ENCODE measurements at regions not wholly inside any gene's neighbourhood (a gene's known extent, or its start where the extent isn't known, plus 50 kb on each side); places are given as distances from the start of the nearest gene placed in this dataset.

- 87 to 92% methylated on average over 2 to 3 of the region's 7 CpGs for WGBS, 2 experiments (ENCODE audit: insufficient coverage in 2 of 2)
- H3K9me3 ChIP-seq (ENCODE audit: control insufficient read depth, low read length): no peaks in the 10 kb centered on the region
- peaks cover 23% of the 10 kb centered on the region for H3K4me1 ChIP-seq (ENCODE audit: control insufficient read depth, insufficient read depth, low read length, poor library complexity, severe bottlenecking)
- no peaks in the 10 kb centered on the region for H3K36me3 ChIP-seq (ENCODE audit: control insufficient read depth, insufficient read depth, low read length)
- no peak overlapping the region for H3K27ac ChIP-seq (ENCODE audit: low read depth, low read length, severe bottlenecking)
- no peak overlapping the region for H3K4me3 ChIP-seq (ENCODE audit: extremely low read depth, insufficient read depth, low read length, poor library complexity, severe bottlenecking)
These were observed 99.8 kb upstream of the ADGRL2 start for GRCh38 chr1:81700728-81701470.

- H3K9me3 ChIP-seq (ENCODE audit: control insufficient read depth, low read length): no peaks in the 10 kb centered on the region
- no peak overlapping the region for H3K4me3 ChIP-seq (ENCODE audit: extremely low read depth, insufficient read depth, low read length, poor library complexity, severe bottlenecking)
- peaks cover 23% of the 10 kb centered on the region for H3K4me1 ChIP-seq (ENCODE audit: control insufficient read depth, insufficient read depth, low read length, poor library complexity, severe bottlenecking)
- no peaks in the 10 kb centered on the region for H3K36me3 ChIP-seq (ENCODE audit: control insufficient read depth, insufficient read depth, low read length)
- peak overlapping the region; percentile 54 for H3K27ac ChIP-seq (ENCODE audit: low read depth, low read length, severe bottlenecking)
- WGBS, 2 experiments (ENCODE audit: insufficient coverage in 2 of 2): 39 to 69% methylated on average over 2 to 4 of the region's 4 CpGs
These were observed 101.5 kb upstream of the ADGRL2 start for GRCh38 chr1:81699234-81699633.

GRCh38 chr1:81695741-81696140, 105.0 kb upstream of the ADGRL2 start:
- H3K9me3 ChIP-seq (ENCODE audit: control insufficient read depth, low read length): no peaks in the 10 kb centered on the region
- WGBS, 2 experiments (ENCODE audit: insufficient coverage in 2 of 2): 91 to 100% methylated on average over 2 of the region's 3 CpGs
- H3K4me1 ChIP-seq (ENCODE audit: control insufficient read depth, insufficient read depth, low read length, poor library complexity, severe bottlenecking): peaks cover 11% of the 10 kb centered on the region
- no peak overlapping the region for H3K27ac ChIP-seq (ENCODE audit: low read depth, low read length, severe bottlenecking)
- no peaks in the 10 kb centered on the region for H3K36me3 ChIP-seq (ENCODE audit: control insufficient read depth, insufficient read depth, low read length)
- no peak overlapping the region for H3K4me3 ChIP-seq (ENCODE audit: extremely low read depth, insufficient read depth, low read length, poor library complexity, severe bottlenecking)

GRCh38 chr1:81693316-81693715, 107.4 kb upstream of the ADGRL2 start:
- no peak overlapping the region for H3K27ac ChIP-seq (ENCODE audit: low read depth, low read length, severe bottlenecking)
- no peaks in the 10 kb centered on the region for H3K9me3 ChIP-seq (ENCODE audit: control insufficient read depth, low read length)
- peaks cover 9% of the 10 kb centered on the region for H3K4me1 ChIP-seq (ENCODE audit: control insufficient read depth, insufficient read depth, low read length, poor library complexity, severe bottlenecking)
- no peak overlapping the region for H3K4me3 ChIP-seq (ENCODE audit: extremely low read depth, insufficient read depth, low read length, poor library complexity, severe bottlenecking)
- no peaks in the 10 kb centered on the region for H3K36me3 ChIP-seq (ENCODE audit: control insufficient read depth, insufficient read depth, low read length)
- 100% methylated on average over 1 of the region's 2 CpGs; no CpG with 5 or more reads in 1 of the 2 experiments for WGBS, 2 experiments (ENCODE audit: insufficient coverage in 2 of 2)

GRCh38 chr1:81690676-81691453, 109.9 kb upstream of the ADGRL2 start:
- Histone ChIP-seq H3K27ac (ENCODE audit: low read depth, low read length, severe bottlenecking) (no peak overlapping the region), H3K4me1 (ENCODE audit: control insufficient read depth, insufficient read depth, low read length, poor library complexity, severe bottlenecking) (peaks cover 9% of the 10 kb centered on the region), H3K36me3 (ENCODE audit: control insufficient read depth, insufficient read depth, low read length) (no peaks in the 10 kb centered on the region), H3K9me3 (ENCODE audit: control insufficient read depth, low read length) (no peaks in the 10 kb centered on the region), H3K4me3 (ENCODE audit: extremely low read depth, insufficient read depth, low read length, poor library complexity, severe bottlenecking) (no peak overlapping the region)
- 85 to 97% methylated on average over 2 to 3 of the region's 5 CpGs for WGBS, 2 experiments (ENCODE audit: insufficient coverage in 2 of 2)

GRCh38 chr1:81689531-81689941, 111.2 kb upstream of the ADGRL2 start:
- H3K4me1 ChIP-seq (ENCODE audit: control insufficient read depth, insufficient read depth, low read length, poor library complexity, severe bottlenecking): peaks cover 9% of the 10 kb centered on the region
- 56 to 66% methylated on average over 4 of the region's 5 CpGs for WGBS, 2 experiments (ENCODE audit: insufficient coverage in 2 of 2)
- H3K27ac ChIP-seq (ENCODE audit: low read depth, low read length, severe bottlenecking): no peak overlapping the region
- no peak overlapping the region for H3K4me3 ChIP-seq (ENCODE audit: extremely low read depth, insufficient read depth, low read length, poor library complexity, severe bottlenecking)
- H3K36me3 ChIP-seq (ENCODE audit: control insufficient read depth, insufficient read depth, low read length): no peaks in the 10 kb centered on the region
- H3K9me3 ChIP-seq (ENCODE audit: control insufficient read depth, low read length): peaks cover 4% of the 10 kb centered on the region

GRCh38 chr1:81682490-81682889, 118.2 kb upstream of the ADGRL2 start:
- Histone ChIP-seq H3K4me1 (ENCODE audit: control insufficient read depth, insufficient read depth, low read length, poor library complexity, severe bottlenecking) (peaks cover 27% of the 10 kb centered on the region), H3K36me3 (ENCODE audit: control insufficient read depth, insufficient read depth, low read length) (no peaks in the 10 kb centered on the region), H3K9me3 (ENCODE audit: control insufficient read depth, low read length) (peaks cover 4% of the 10 kb centered on the region), H3K27ac (ENCODE audit: low read depth, low read length, severe bottlenecking) (peak overlapping the region; percentile 10), H3K4me3 (ENCODE audit: extremely low read depth, insufficient read depth, low read length, poor library complexity, severe bottlenecking) (no peak overlapping the region)
- WGBS, 2 experiments (ENCODE audit: insufficient coverage in 2 of 2): 88 to 89% methylated on average over 4 of the region's 7 CpGs

- H3K36me3 ChIP-seq (ENCODE audit: control insufficient read depth, insufficient read depth, low read length): no peaks in the 10 kb centered on the region
- peaks cover 27% of the 10 kb centered on the region for H3K4me1 ChIP-seq (ENCODE audit: control insufficient read depth, insufficient read depth, low read length, poor library complexity, severe bottlenecking)
- peaks cover 4% of the 10 kb centered on the region for H3K9me3 ChIP-seq (ENCODE audit: control insufficient read depth, low read length)
- H3K4me3 ChIP-seq (ENCODE audit: extremely low read depth, insufficient read depth, low read length, poor library complexity, severe bottlenecking): no peak overlapping the region
- H3K27ac ChIP-seq (ENCODE audit: low read depth, low read length, severe bottlenecking): peak overlapping the region; percentile 10
- 68% methylated on average over 2 of the region's 3 CpGs; no CpG with 5 or more reads in 1 of the 2 experiments for WGBS, 2 experiments (ENCODE audit: insufficient coverage in 2 of 2)
These were observed 119.0 kb upstream of the ADGRL2 start for GRCh38 chr1:81681601-81682266.

GRCh38 chr1:81681114-81681513, 119.6 kb upstream of the ADGRL2 start:
- Histone ChIP-seq H3K4me3 (ENCODE audit: extremely low read depth, insufficient read depth, low read length, poor library complexity, severe bottlenecking) (no peak overlapping the region), H3K27ac (ENCODE audit: low read depth, low read length, severe bottlenecking) (no peak overlapping the region), H3K9me3 (ENCODE audit: control insufficient read depth, low read length) (peaks cover 4% of the 10 kb centered on the region), H3K36me3 (ENCODE audit: control insufficient read depth, insufficient read depth, low read length) (no peaks in the 10 kb centered on the region), H3K4me1 (ENCODE audit: control insufficient read depth, insufficient read depth, low read length, poor library complexity, severe bottlenecking) (peaks cover 27% of the 10 kb centered on the region)
- WGBS, 2 experiments (ENCODE audit: insufficient coverage in 2 of 2): 83% methylated on average over 1 of the region's 2 CpGs; no CpG with 5 or more reads in 1 of the 2 experiments

- Histone ChIP-seq H3K27ac (ENCODE audit: low read depth, low read length, severe bottlenecking) (no peak overlapping the region), H3K36me3 (ENCODE audit: control insufficient read depth, insufficient read depth, low read length) (no peaks in the 10 kb centered on the region), H3K4me1 (ENCODE audit: control insufficient read depth, insufficient read depth, low read length, poor library complexity, severe bottlenecking) (peaks cover 27% of the 10 kb centered on the region), H3K4me3 (ENCODE audit: extremely low read depth, insufficient read depth, low read length, poor library complexity, severe bottlenecking) (no peak overlapping the region), H3K9me3 (ENCODE audit: control insufficient read depth, low read length) (no peaks in the 10 kb centered on the region)
- WGBS, 2 experiments (ENCODE audit: insufficient coverage in 2 of 2): 40 to 63% methylated on average over 1 to 2 of the region's 3 CpGs
These were observed 120.8 kb upstream of the ADGRL2 start for GRCh38 chr1:81679942-81680341.
